ENCODE measurements at regions not wholly inside any gene's neighbourhood (a gene's known extent, or its start where the extent isn't known, plus 50 kb on each side); places are given as distances from the start of the nearest gene placed in this dataset.

GRCh38 chr2:217717646-217718045, 285.1 kb downstream of the TNS1 start:
- DNase-seq (ENCODE audit: low spot score) = no peak

- DNase-seq (ENCODE audit: low spot score) = no peak
These were observed 287.3 kb downstream of the TNS1 start for GRCh38 chr2:217715484-217715883.

- no peak for DNase-seq (ENCODE audit: low spot score)
These were observed 288.5 kb downstream of the TNS1 start for GRCh38 chr2:217714287-217714751.

- peak; percentile 70 for DNase-seq (ENCODE audit: low spot score)
These were observed 289.2 kb downstream of the TNS1 start for GRCh38 chr2:217713395-217714286.

- no peak for DNase-seq (ENCODE audit: low spot score)
These were observed 290.4 kb downstream of the TNS1 start for GRCh38 chr2:217712431-217712830.

DNA sequence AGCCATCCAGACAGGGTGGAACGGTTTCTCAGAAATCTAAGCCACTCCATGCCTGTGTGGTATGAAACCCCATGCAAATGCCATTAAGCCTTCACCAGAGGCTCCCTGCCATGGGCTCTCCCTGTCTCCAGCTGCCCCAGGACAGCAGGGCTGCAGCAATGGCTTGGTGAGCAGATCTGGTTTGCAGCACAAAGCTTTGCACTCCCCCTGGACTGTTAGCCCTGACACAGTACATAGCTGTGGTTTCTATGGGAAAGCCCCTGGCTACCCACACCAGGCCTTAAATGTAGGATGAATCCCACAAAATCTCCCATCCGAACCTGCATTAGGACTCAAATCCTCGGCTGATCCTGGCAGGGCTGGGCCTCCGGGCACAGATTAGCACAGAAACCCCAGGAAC, 291.6 kb downstream of the TNS1 start:
- DNase-seq (ENCODE audit: low spot score) = no peak

- no peak for DNase-seq (ENCODE audit: low spot score)
These were observed 292.5 kb downstream of the TNS1 start for GRCh38 chr2:217710211-217710765.

GRCh38 chr2:217709478-217710210, 293.2 kb downstream of the TNS1 start:
- no peak for DNase-seq (ENCODE audit: low spot score)

GRCh38 chr2:217707131-217707611, 295.6 kb downstream of the TNS1 start:
- no peak for DNase-seq (ENCODE audit: low spot score)

- DNase-seq (ENCODE audit: low spot score) = no peak
These were observed 296.3 kb downstream of the TNS1 start for GRCh38 chr2:217706513-217706912.

DNA sequence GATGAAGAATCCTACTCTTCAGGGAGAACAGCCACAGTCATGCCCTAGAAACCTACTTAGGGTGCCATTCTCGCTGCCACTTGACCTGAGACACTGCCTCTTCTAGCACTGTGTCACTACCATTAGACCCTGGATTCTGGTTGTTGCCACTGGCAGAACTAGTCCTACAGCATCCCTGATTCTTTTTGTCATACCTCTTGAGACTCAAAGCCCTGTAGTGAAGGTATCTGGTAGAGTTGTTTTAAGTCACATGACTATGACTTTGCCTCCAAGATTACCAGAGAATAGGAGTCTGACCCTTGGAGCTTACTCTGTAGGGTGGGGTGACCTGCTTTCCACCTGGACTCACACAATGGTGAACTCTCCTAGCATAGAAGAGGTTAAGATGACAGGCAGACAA, 296.7 kb downstream of the TNS1 start:
- DNase-seq (ENCODE audit: low spot score) = no peak

- DNase-seq (ENCODE audit: low spot score) = no peak
These were observed 297.3 kb downstream of the TNS1 start for GRCh38 chr2:217705461-217705860.

DNA sequence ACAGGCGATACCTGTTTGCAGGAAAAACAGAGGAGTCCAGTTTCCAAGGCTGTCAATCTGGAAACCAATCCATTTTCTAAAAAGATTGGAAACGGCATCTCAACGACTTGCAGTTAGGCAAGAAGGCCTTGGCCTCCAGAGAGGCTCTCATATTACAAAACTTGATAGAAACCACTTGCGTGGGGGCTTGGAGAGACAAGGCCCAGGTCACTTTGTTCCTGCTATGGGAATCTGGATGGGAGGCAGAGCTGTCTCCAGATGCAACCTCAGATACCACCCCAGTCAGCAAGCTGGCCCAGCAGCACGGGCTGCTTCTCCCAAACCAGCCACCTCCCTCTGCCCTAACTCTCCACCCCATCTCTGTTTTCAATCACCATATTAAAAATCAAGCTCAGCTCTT, 298.8 kb downstream of the TNS1 start:
- no peak for DNase-seq (ENCODE audit: low spot score)

- no peak for DNase-seq (ENCODE audit: low spot score)
These were observed 299.7 kb downstream of the TNS1 start for GRCh38 chr2:217703102-217703501.

GRCh38 chr2:217701622-217702021, 301.2 kb downstream of the TNS1 start:
- no peak for DNase-seq (ENCODE audit: low spot score)

- no peak for DNase-seq (ENCODE audit: low spot score)
These were observed 304.1 kb downstream of the TNS1 start for GRCh38 chr2:217698691-217699090.

DNA sequence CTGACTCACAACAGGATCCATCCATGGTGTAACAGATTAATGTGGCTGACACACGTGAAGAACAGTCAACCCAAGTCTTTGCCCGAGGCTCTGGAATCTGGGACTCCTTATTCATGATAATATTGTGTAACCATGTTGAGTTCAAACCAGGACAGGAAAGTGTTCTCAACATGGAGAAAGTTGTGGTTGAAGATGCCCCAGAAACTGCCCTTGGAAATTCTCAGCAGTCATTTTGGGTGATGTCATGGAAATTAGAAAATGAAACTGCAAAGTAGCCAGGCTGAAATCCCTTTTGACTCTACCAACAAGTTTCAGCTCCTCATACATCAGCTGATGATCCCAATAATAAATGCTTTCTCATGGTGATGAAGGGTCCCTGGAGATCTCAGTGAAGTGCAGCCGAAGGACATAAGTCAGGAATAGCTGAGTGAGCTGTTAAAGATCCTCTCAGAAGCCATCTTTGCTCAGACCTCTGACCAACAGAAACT, 307.7 kb downstream of the TNS1 start:
- DNase-seq (ENCODE audit: low spot score) = no peak

DNA sequence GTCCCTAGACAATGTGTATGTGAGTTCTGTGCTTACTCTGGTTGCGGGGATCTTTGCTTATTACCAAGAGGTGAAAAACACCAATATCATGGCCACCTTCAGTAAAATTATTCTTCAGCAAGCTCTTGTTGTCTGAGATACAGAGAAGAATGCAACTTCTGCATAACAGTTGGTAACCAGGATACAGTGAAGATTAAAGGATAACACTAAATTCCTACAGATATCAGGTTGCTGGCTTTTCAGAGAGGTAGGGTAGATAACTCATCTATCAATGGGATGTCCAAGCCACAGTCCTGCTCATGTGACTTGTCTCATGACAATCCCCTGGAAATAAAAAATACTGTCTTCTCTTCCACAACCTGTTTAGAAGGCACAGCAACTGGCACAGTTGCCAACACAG, 308.5 kb downstream of the TNS1 start:
- no peak for DNase-seq (ENCODE audit: low spot score)

GRCh38 chr2:217693363-217693762, 309.4 kb downstream of the TNS1 start:
- no peak for DNase-seq (ENCODE audit: low spot score)

- DNase-seq (ENCODE audit: low spot score) = no peak
These were observed 310.7 kb downstream of the TNS1 start for GRCh38 chr2:217691920-217692666.

DNA sequence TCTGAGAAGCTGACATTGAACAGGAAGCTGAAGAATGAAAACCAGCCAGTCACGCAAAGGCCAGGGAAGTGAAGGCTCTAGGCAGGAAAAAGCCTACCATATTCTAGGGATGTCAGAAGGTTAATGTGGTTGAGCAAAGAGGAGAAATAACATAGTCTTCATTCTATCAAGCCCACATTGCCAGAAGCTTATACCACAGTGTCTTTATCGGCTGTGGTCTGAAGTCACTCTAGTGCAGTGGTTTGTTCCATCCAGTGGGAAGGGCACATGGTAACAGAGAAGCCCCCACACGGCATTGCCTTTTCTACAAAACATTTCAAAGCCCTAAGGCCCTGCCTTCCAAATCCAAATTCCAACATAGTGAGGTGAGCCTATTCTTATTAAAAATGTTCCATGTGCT, 311.3 kb downstream of the TNS1 start:
- no peak for DNase-seq (ENCODE audit: low spot score)

- no peak for DNase-seq (ENCODE audit: low spot score)
These were observed 313.7 kb downstream of the TNS1 start for GRCh38 chr2:217689053-217689452.

Measured in activated CD4-positive, alpha-beta T cell treated with anti-CD3 and anti-CD28 coated beads, Interleukin-2, Interleukin-4, amounts not matched to agents 100 ng/mL and 50 ng/mL, durations not matched to agents 16 hours and 8 hours (primary cell).